DMS114 treated with DMSO at 0.1 percent for 48 hours (cell line): ENCODE measurements at regions not wholly inside any gene's neighbourhood (a gene's known extent, or its start where the extent isn't known, plus 50 kb on each side); places are given as distances from the start of the nearest gene placed in this dataset.
"Not testable (repeated sequence)": the region's sequence is repeated elsewhere in the genome, so short reads cannot be mapped to it uniquely, and the experiment has no call there.

Experiments used
- DNase-seq: peaks from one replicate; lab custom pipeline; 2025; ENCODE audit not compliant: unreplicated experiment; lab: John Stamatoyannopoulos, UW

- DNase-seq: no peak
Measured at GRCh38 chr6:48553467-48554189, 442.6 kb upstream of the PTCHD4 start.

GRCh38 chr6:48552905-48553304 is 441.9 kb upstream of the PTCHD4 start:
- no peak for DNase-seq

- no peak for DNase-seq
Measured at GRCh38 chr6:48550603-48551002, 439.6 kb upstream of the PTCHD4 start.

- DNase-seq: no peak
Measured at GRCh38 chr6:48542191-48542590, 431.2 kb upstream of the PTCHD4 start.

- DNase-seq: no peak
Measured at GRCh38 chr6:48541649-48542048, 430.7 kb upstream of the PTCHD4 start.

- DNase-seq: no peak
Measured at GRCh38 chr6:48535582-48536009, 424.6 kb upstream of the PTCHD4 start.

GRCh38 chr6:48530978-48531377 is 420.0 kb upstream of the PTCHD4 start:
- DNase-seq: not testable (repeated sequence)

GRCh38 chr6:48525849-48526248 is 414.9 kb upstream of the PTCHD4 start:
- no peak for DNase-seq

- DNase-seq: no peak
Measured at GRCh38 chr6:48520951-48521350, 410.0 kb upstream of the PTCHD4 start.

GRCh38 chr6:48512390-48512789 is 401.4 kb upstream of the PTCHD4 start:
- DNase-seq: no peak

- DNase-seq: no peak
Measured at GRCh38 chr6:48511378-48511777, 400.4 kb upstream of the PTCHD4 start.

- no peak for DNase-seq
Measured at GRCh38 chr6:48505621-48506020, 394.6 kb upstream of the PTCHD4 start.

- DNase-seq: not testable (repeated sequence)
Measured at GRCh38 chr6:48493432-48493831, 382.4 kb upstream of the PTCHD4 start.

GRCh38 chr6:48490658-48491057 is 379.7 kb upstream of the PTCHD4 start:
- no peak for DNase-seq

GRCh38 chr6:48486876-48487275 is 375.9 kb upstream of the PTCHD4 start:
- no peak for DNase-seq

- DNase-seq: no peak
Measured at GRCh38 chr6:48486373-48486772, 375.4 kb upstream of the PTCHD4 start.

GRCh38 chr6:48476257-48476656 is 365.3 kb upstream of the PTCHD4 start:
- DNase-seq: no peak

GRCh38 chr6:48475275-48475674 is 364.3 kb upstream of the PTCHD4 start:
- no peak for DNase-seq

- no peak for DNase-seq
Measured at GRCh38 chr6:48474830-48475229, 363.8 kb upstream of the PTCHD4 start.

- no peak for DNase-seq
Measured at GRCh38 chr6:48474136-48474535, 363.1 kb upstream of the PTCHD4 start.

- no peak for DNase-seq
Measured at GRCh38 chr6:48472535-48472934, 361.5 kb upstream of the PTCHD4 start.

- no peak for DNase-seq
Measured at GRCh38 chr6:48472091-48472490, 361.1 kb upstream of the PTCHD4 start.

GRCh38 chr6:48471326-48471725 is 360.3 kb upstream of the PTCHD4 start:
- DNase-seq: no peak
